Cardiac muscle cell (in vitro differentiated cells and primary cell): ENCODE measurements at regions not wholly inside any gene's neighbourhood (a gene's known extent, or its start where the extent isn't known, plus 50 kb on each side); places are given as distances from the start of the nearest gene placed in this dataset.

Source experiments
- DNase-seq, 2 donors: peaks; one replicate each; pipeline versions ENCODE4 v3.0.0 to v3.0.0-alpha.2; 2010 to 2017; ENCODE audit warnings: low read depth in 1 of 2, low spot score in 1 of 2
- H3K27ac ChIP-seq: fragments of 200-600 bp; sonication (generic); 2 replicates; pipeline ENCODE4 v1.5.1; 2016
- H3K27me3 ChIP-seq: fragments of 200-600 bp; sonication (generic); 2 replicates; pipeline ENCODE4 v1.6.0; 2016; ENCODE audit warnings: control low read depth
- H3K36me3 ChIP-seq: fragments of 200-600 bp; sonication (generic); 2 replicates; pipeline ENCODE4 v1.5.1; 2016; ENCODE audit warnings: control low read depth
- H3K4me1 ChIP-seq: fragments of 200-600 bp; sonication (generic); 2 replicates; pipeline ENCODE4 v1.8.1; 2017; ENCODE audit warnings: low read depth, mild to moderate bottlenecking, mixed run types
- H3K4me3 ChIP-seq: fragments of 200-600 bp; sonication (generic); 2 replicates; pipeline ENCODE4 v1.5.1; 2016; ENCODE audit warnings: mild to moderate bottlenecking
- H3K9me3 ChIP-seq: fragments of 200-600 bp; sonication (generic); 2 replicates; pipeline ENCODE4 v1.5.1; 2017; ENCODE audit warnings: low read depth, mild to moderate bottlenecking, control low read depth
- CTCF ChIP-seq: IDR thresholded peaks from 2 replicates; pipeline ENCODE4 v1.5.1; 2012; ENCODE audit warnings: low read depth, mild to moderate bottlenecking, low read length

DNA sequence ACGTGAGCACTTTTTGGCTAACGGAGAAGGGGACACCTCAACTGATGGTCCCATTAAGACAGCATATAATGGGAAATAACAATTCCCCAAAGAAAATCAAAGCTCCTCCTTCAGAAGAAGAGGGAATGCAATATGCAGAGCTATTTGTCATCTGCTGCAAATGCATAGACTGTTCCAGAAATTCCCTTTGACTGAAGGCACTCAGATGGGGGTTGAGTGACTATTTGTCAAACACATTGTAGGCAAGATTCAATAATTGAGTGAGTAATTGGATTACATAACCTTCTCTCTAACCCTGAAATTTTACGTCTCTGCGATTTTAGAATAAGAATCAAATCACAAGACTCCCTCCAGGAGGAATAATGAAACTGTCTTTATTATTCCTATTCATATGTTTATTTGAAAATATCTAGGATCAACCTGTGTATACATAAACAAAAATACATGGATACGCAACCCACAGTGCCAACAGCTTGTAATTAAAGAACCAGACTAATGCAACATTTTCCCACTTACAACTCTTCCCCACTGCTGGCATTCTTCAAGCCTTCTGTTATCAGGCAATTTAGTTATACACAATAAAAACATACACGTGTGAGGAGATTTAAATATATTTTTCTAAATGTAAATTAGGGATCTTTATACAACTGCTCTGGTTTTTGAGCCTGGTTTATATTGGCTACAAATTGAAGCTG, 256.6 kb downstream of the GBA3 start:
- Histone ChIP-seq H3K27me3 (no peaks in the 10 kb centered on the region), H3K9me3 (no peaks in the 10 kb centered on the region), H3K36me3 (no peaks in the 10 kb centered on the region), H3K27ac (no peak overlapping the region), H3K4me1 (no peaks in the 10 kb centered on the region), H3K4me3 (no peak overlapping the region)
- no peak for DNase-seq
- no peak for TF ChIP-seq CTCF

GRCh38 chr4:22947851-22948250, 255.1 kb downstream of the GBA3 start:
- H3K36me3 ChIP-seq = no peaks in the 10 kb centered on the region
- TF ChIP-seq CTCF = no peak
- no peak overlapping the region for H3K27ac ChIP-seq
- H3K27me3 ChIP-seq = no peaks in the 10 kb centered on the region
- no peaks in the 10 kb centered on the region for H3K4me1 ChIP-seq
- DNase-seq = no peak
- no peak overlapping the region for H3K4me3 ChIP-seq
- H3K9me3 ChIP-seq = no peaks in the 10 kb centered on the region

GRCh38 chr4:22942920-22943559, 250.3 kb downstream of the GBA3 start:
- Histone ChIP-seq H3K4me3 (no peak overlapping the region), H3K27me3 (no peaks in the 10 kb centered on the region), H3K36me3 (no peaks in the 10 kb centered on the region), H3K27ac (no peak overlapping the region), H3K9me3 (no peaks in the 10 kb centered on the region), H3K4me1 (no peaks in the 10 kb centered on the region)
- no peak for DNase-seq
- no peak for TF ChIP-seq CTCF

DNA sequence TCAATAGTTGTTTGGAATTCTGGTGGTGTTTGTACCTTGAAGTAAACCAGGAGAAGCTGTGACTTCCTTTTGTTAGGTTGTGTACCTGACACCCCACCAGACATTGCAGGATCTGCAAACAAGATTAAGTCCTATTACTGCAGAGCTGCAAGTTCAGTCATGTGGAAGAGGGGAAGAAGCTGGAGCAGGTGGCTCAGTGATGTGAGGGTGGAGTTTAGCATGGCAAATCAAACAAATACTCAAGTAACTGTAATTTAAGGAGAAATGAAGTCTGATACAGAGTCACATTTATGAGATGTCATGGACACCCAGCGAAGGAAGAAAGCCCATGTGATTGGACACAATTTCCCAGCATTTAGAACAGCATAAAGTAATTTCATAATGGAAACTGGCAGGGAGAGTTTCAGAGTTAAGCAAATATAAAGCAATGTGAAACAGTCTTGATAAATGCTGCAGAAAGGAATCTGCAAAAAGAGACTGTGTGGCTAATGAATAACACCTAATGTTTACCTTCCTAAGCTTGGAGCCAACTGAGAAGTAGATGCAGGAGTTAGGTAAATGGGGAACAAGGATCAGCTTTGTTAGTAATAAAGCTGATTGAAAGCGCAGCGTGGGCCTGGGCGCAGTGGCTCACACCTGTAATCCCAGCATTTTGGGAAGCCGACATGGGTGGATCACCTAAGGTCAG, 249.1 kb downstream of the GBA3 start:
- Histone ChIP-seq H3K36me3 (no peaks in the 10 kb centered on the region), H3K9me3 (no peaks in the 10 kb centered on the region), H3K27me3 (no peaks in the 10 kb centered on the region), H3K4me1 (no peaks in the 10 kb centered on the region), H3K4me3 (no peak overlapping the region), H3K27ac (no peak overlapping the region)
- no peak for TF ChIP-seq CTCF
- no peak for DNase-seq

DNA sequence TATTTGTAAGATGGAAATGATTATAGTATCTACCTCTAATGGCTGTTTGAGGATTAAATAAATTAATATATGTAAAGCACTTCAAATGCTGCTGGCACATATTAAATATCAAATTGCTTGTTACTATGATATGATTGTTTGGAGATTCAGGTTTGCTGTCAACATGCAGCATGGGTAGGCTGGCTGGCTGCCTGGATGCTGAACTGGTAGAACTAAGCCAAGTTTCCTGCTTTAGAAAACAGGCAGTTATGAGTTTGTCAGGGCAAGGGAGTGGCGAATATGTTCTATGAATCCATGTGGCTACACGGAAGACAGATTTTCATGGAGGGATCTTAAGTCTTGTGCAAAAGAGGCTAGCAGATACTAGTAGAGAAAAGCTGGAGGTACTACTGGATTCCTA, 239.6 kb downstream of the GBA3 start:
- Histone ChIP-seq H3K27me3 (no peaks in the 10 kb centered on the region), H3K9me3 (no peaks in the 10 kb centered on the region), H3K36me3 (no peaks in the 10 kb centered on the region), H3K27ac (no peak overlapping the region), H3K4me3 (no peak overlapping the region), H3K4me1 (no peaks in the 10 kb centered on the region)
- no peak for DNase-seq
- no peak for TF ChIP-seq CTCF
